NCI-H82 treated with DMSO at 0.1 percent for 48 hours (cell line): ENCODE measurements at regions not wholly inside any gene's neighbourhood (a gene's known extent, or its start where the extent isn't known, plus 50 kb on each side); places are given as distances from the start of the nearest gene placed in this dataset.

Source experiments
- DNase-seq: peaks from one replicate; lab custom pipeline; 2025; ENCODE audit not compliant: unreplicated experiment; lab: John Stamatoyannopoulos, UW

GRCh38 chr20:17012546-17013226 is 214.2 kb upstream of the PCSK2 start:
- no peak for DNase-seq

- no peak for DNase-seq
These were observed 212.6 kb upstream of the PCSK2 start for GRCh38 chr20:17014217-17014616.

GRCh38 chr20:17014756-17015366 is 212.0 kb upstream of the PCSK2 start:
- DNase-seq, result no peak

- DNase-seq, result no peak
These were observed 209.6 kb upstream of the PCSK2 start for GRCh38 chr20:17017232-17017631.

- no peak for DNase-seq
These were observed 205.4 kb upstream of the PCSK2 start for GRCh38 chr20:17021481-17021880.

- DNase-seq, result peak; percentile 67
These were observed 203.8 kb upstream of the PCSK2 start for GRCh38 chr20:17023036-17023435.

- DNase-seq, result no peak
These were observed 203.0 kb upstream of the PCSK2 start for GRCh38 chr20:17023806-17024205.

- no peak for DNase-seq
These were observed 202.2 kb upstream of the PCSK2 start for GRCh38 chr20:17024513-17025119.

GRCh38 chr20:17026346-17026745 is 200.5 kb upstream of the PCSK2 start:
- DNase-seq, result no peak

- DNase-seq, result no peak
These were observed 197.1 kb upstream of the PCSK2 start for GRCh38 chr20:17029698-17030097.

GRCh38 chr20:17036541-17036940 is 190.3 kb upstream of the PCSK2 start:
- no peak for DNase-seq

- DNase-seq, result no peak
These were observed 184.7 kb upstream of the PCSK2 start for GRCh38 chr20:17042122-17042521.

- no peak for DNase-seq
These were observed 183.5 kb upstream of the PCSK2 start for GRCh38 chr20:17043323-17043722.

- DNase-seq, result no peak
These were observed 181.9 kb upstream of the PCSK2 start for GRCh38 chr20:17044891-17045290.

GRCh38 chr20:17059465-17059864 is 167.4 kb upstream of the PCSK2 start:
- DNase-seq, result no peak

- no peak for DNase-seq
These were observed 165.1 kb upstream of the PCSK2 start for GRCh38 chr20:17061715-17062114.

GRCh38 chr20:17062712-17063111 is 164.1 kb upstream of the PCSK2 start:
- DNase-seq, result no peak

GRCh38 chr20:17066902-17067301 is 159.9 kb upstream of the PCSK2 start:
- DNase-seq, result no peak

- no peak for DNase-seq
These were observed 158.6 kb upstream of the PCSK2 start for GRCh38 chr20:17068084-17068711.

GRCh38 chr20:17077030-17077429 is 149.8 kb upstream of the PCSK2 start:
- no peak for DNase-seq

GRCh38 chr20:17083738-17084137 is 143.1 kb upstream of the PCSK2 start:
- DNase-seq, result no peak

- no peak for DNase-seq
These were observed 141.9 kb upstream of the PCSK2 start for GRCh38 chr20:17084909-17085308.
